Endothelial cell (in vitro differentiated cells): ENCODE measurements at regions not wholly inside any gene's neighbourhood (a gene's known extent, or its start where the extent isn't known, plus 50 kb on each side); places are given as distances from the start of the nearest gene placed in this dataset.

Experiments
- DNase-seq: peaks from one replicate; pipeline ENCODE4 v3.0.0; 2021; ENCODE audit warnings: low spot score
- H3K27ac Mint-ChIP-seq: one replicate; pipeline ENCODE4 v1.8.0; 2021; ENCODE audit warnings: mixed read lengths, inconsistent platforms; ENCODE audit not compliant: unreplicated experiment
- H3K27me3 Mint-ChIP-seq: one replicate; pipeline ENCODE4 v1.8.0; 2021; ENCODE audit warnings: mild to moderate bottlenecking, moderate library complexity, mixed read lengths, inconsistent platforms; ENCODE audit not compliant: unreplicated experiment
- H3K36me3 Mint-ChIP-seq: one replicate; pipeline ENCODE4 v1.8.0; 2021; ENCODE audit warnings: mild to moderate bottlenecking, low read depth, mixed read lengths, inconsistent platforms; ENCODE audit not compliant: unreplicated experiment
- H3K4me1 Mint-ChIP-seq: one replicate; pipeline ENCODE4 v1.8.0; 2021; ENCODE audit warnings: mild to moderate bottlenecking, mixed read lengths, inconsistent platforms; ENCODE audit not compliant: unreplicated experiment
- H3K4me3 Mint-ChIP-seq: one replicate; pipeline ENCODE4 v1.8.0; 2021; ENCODE audit warnings: mild to moderate bottlenecking, mixed read lengths, inconsistent platforms; ENCODE audit not compliant: unreplicated experiment
- H3K9me3 Mint-ChIP-seq: one replicate; pipeline ENCODE4 v1.8.0; 2021; ENCODE audit warnings: mixed read lengths, inconsistent platforms; ENCODE audit not compliant: unreplicated experiment
- CTCF ChIP-seq: fragments of 200-600 bp; sonication (generic); IDR thresholded peaks from one replicate; pipeline ENCODE4 v1.5.0; 2021; ENCODE audit warnings: antibody characterized with exemption; ENCODE audit not compliant: unreplicated experiment

GRCh38 chr21:31483146-31483545 lies 139.1 kb upstream of the TIAM1 start:
- no peak for TF ChIP-seq CTCF
- Mint-ChIP-seq H3K4me3 (no peak overlapping the region), H3K36me3 (peaks cover 36% of the 10 kb centered on the region), H3K27ac (no peak overlapping the region), H3K4me1 (peaks cover 4% of the 10 kb centered on the region), H3K27me3 (peaks cover 5% of the 10 kb centered on the region), H3K9me3 (peaks cover 13% of the 10 kb centered on the region)
- no peak for DNase-seq

- H3K4me3 Mint-ChIP-seq, result no peak overlapping the region
- H3K4me1 Mint-ChIP-seq, result peaks cover 9% of the 10 kb centered on the region
- H3K27ac Mint-ChIP-seq, result no peak overlapping the region
- H3K9me3 Mint-ChIP-seq, result peaks cover 13% of the 10 kb centered on the region
- peaks cover 5% of the 10 kb centered on the region for H3K27me3 Mint-ChIP-seq
- H3K36me3 Mint-ChIP-seq, result peaks cover 33% of the 10 kb centered on the region
- TF ChIP-seq CTCF, result no peak
- no peak for DNase-seq
These were observed 138.4 kb upstream of the TIAM1 start for GRCh38 chr21:31482460-31482859.

GRCh38 chr21:31480228-31480627 lies 136.2 kb upstream of the TIAM1 start:
- Mint-ChIP-seq H3K4me1 (peaks cover 23% of the 10 kb centered on the region), H3K27me3 (no peaks in the 10 kb centered on the region), H3K9me3 (peaks cover 6% of the 10 kb centered on the region), H3K27ac (no peak overlapping the region), H3K4me3 (no peak overlapping the region), H3K36me3 (peaks cover 27% of the 10 kb centered on the region)
- DNase-seq, result no peak
- no peak for TF ChIP-seq CTCF

- peaks cover 1% of the 10 kb centered on the region for H3K9me3 Mint-ChIP-seq
- no peaks in the 10 kb centered on the region for H3K27me3 Mint-ChIP-seq
- TF ChIP-seq CTCF, result no peak
- no peak overlapping the region for H3K4me3 Mint-ChIP-seq
- peaks cover 22% of the 10 kb centered on the region for H3K36me3 Mint-ChIP-seq
- no peak overlapping the region for H3K27ac Mint-ChIP-seq
- DNase-seq, result no peak
- peaks cover 22% of the 10 kb centered on the region for H3K4me1 Mint-ChIP-seq
These were observed 135.7 kb upstream of the TIAM1 start for GRCh38 chr21:31479714-31480113.

- H3K27ac Mint-ChIP-seq, result no peak overlapping the region
- no peaks in the 10 kb centered on the region for H3K27me3 Mint-ChIP-seq
- H3K4me1 Mint-ChIP-seq, result peaks cover 22% of the 10 kb centered on the region
- no peaks in the 10 kb centered on the region for H3K9me3 Mint-ChIP-seq
- no peak for DNase-seq
- H3K36me3 Mint-ChIP-seq, result peaks cover 18% of the 10 kb centered on the region
- no peak overlapping the region for H3K4me3 Mint-ChIP-seq
- no peak for TF ChIP-seq CTCF
These were observed 135.2 kb upstream of the TIAM1 start for GRCh38 chr21:31479222-31479621.
